Panc1 (cell line): ENCODE measurements at regions not wholly inside any gene's neighbourhood (a gene's known extent, or its start where the extent isn't known, plus 50 kb on each side); places are given as distances from the start of the nearest gene placed in this dataset.

ENCODE experiments used
- ATAC-seq: fragments of 200-7000 bp; cut with Tn5 transposase; 2 replicates; pipeline ENCODE4 v1.9.1; 2020; ENCODE audit warnings: mild to moderate bottlenecking, moderate library complexity
- BruUV-seq: library from RNA; stranded (reverse); fragments of 400-500 nt; replicated peaks from 2 replicates; lab custom pipeline; 2021; lab: Mats Ljungman, UMichigan
- CTCF ChIA-PET: fragments of 300-600 bp; sonication (Branson Sonifier 250); formaldehyde crosslinking; loops from one replicate; lab custom pipeline; 2022; ENCODE audit warnings: antibody characterized with exemption; lab: Charles Lee
- POLR2A ChIA-PET: fragments of 300-600 bp; sonication (Branson Sonifier 250); formaldehyde crosslinking; loops from one replicate; lab custom pipeline; 2022; ENCODE audit warnings: antibody characterized with exemption; lab: Charles Lee
- DNase-seq: peaks from one replicate; pipeline ENCODE4 v3.0.0-alpha.2; 2010; ENCODE audit warnings: low read depth, low spot score
- H3K27ac ChIP-seq: 2 replicates; pipeline ENCODE4 v1.5.1; 2011; ENCODE audit warnings: mild to moderate bottlenecking, low read length, inconsistent platforms
- H3K27me3 ChIP-seq: fragments of 200-500 bp; sonication (Bioruptor generic); 2 replicates; pipeline ENCODE4 v1.6.0; 2014; ENCODE audit warnings: low read length, inconsistent platforms; ENCODE audit not compliant: control insufficient read depth, insufficient read depth
- H3K36me3 ChIP-seq: fragments of 200-500 bp; sonication (Bioruptor generic); 2 replicates; pipeline ENCODE4 v1.5.1; 2014; ENCODE audit warnings: inconsistent platforms, mild to moderate bottlenecking, low read length, moderate library complexity; ENCODE audit not compliant: control insufficient read depth, insufficient read depth
- H3K4me1 ChIP-seq: 2 replicates; pipeline ENCODE4 v1.5.1; 2011; ENCODE audit warnings: inconsistent platforms, mild to moderate bottlenecking, low read length, moderate library complexity; ENCODE audit not compliant: control insufficient read depth, insufficient read depth
- H3K4me3 ChIP-seq, 2 experiments: 2 replicates each; pipeline ENCODE4 v1.5.1; 2011 to 2012; ENCODE audit warnings: low read depth in 2 of 2, low read length in 2 of 2, mild to moderate bottlenecking in 2 of 2, inconsistent platforms in 1 of 2, moderate library complexity in 1 of 2
- H3K9me3 ChIP-seq: fragments of 200-500 bp; sonication (Bioruptor generic); 2 replicates; pipeline ENCODE4 v1.5.1; 2014; ENCODE audit warnings: low read depth, mild to moderate bottlenecking, inconsistent platforms, low read length, moderate library complexity; ENCODE audit not compliant: control insufficient read depth, insufficient read depth
- POLR2AphosphoS5 ChIP-seq: IDR thresholded peaks from 2 replicates; pipeline ENCODE4 v1.6.1; 2012; ENCODE audit warnings: mild to moderate bottlenecking, low read depth, low read length, moderate library complexity
- SIN3A ChIP-seq: IDR thresholded peaks from 2 replicates; pipeline ENCODE4 v1.6.1; 2012; ENCODE audit warnings: low read depth, mild to moderate bottlenecking, low read length, moderate library complexity, borderline replicate concordance; ENCODE audit not compliant: insufficient read depth
- TCF7L2 ChIP-seq: IDR thresholded peaks from 2 replicates; pipeline ENCODE4 v1.6.1; 2011; ENCODE audit warnings: mild to moderate bottlenecking, low read depth, low read length, inconsistent platforms
- in situ Hi-C: cut with HindIII; loops from 2 replicates; pipeline ENCODE4 v1.10.0; 2016; ENCODE audit warnings: low sequenced_read_pairs, low pct_unique_long_range_greater_than_20kb
- intact Hi-C: fragments of 100-400 bp; cut with micrococcal nuclease; formaldehyde crosslinking; loops from one replicate; pipeline ENCODE4 v1.10.0; 2022; ENCODE audit not compliant: unreplicated experiment
- TF ChIP-seq, protein P1 (sequence below): fragments of 450-650 bp; IDR thresholded peaks from 2 replicates; pipeline ENCODE4 v1.5.1; 2017; ENCODE audit warnings: mild to moderate bottlenecking
- TF ChIP-seq, protein P2 (sequence below), 2 experiments: IDR thresholded peaks; 2 replicates each; pipeline ENCODE4 v1.6.1; 2011 to 2012; ENCODE audit warnings: low read depth in 2 of 2, control low read depth in 1 of 2, low read length in 1 of 2, mild to moderate bottlenecking in 1 of 2, moderate library complexity in 1 of 2; ENCODE audit not compliant: insufficient read depth in 1 of 2

DNA sequence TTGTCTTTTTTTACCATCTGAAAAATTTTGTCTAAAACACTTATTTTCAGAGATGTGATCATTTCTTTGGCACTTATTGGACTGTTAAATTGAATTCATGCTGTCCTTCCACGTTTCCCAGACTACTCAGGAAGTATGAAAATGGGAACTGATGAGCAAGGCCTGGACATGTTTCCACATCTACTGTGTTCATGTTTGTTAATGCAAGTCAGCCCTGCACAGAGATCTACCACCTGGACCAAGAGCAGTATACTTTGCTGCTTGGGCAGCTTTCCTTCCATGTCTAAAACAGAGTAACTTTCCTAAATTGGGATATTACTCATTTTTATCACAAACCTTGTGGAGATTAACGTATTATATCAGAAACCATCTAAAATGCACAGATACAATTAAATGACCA is 687.4 kb downstream of the DIAPH3 start:
- no peak for DNase-seq
- intact Hi-C loops (no loop called here), in situ Hi-C loops (no loop called here)
- Histone ChIP-seq H3K4me3 (no peak overlapping the region), H3K4me1 (no peaks in the 10 kb centered on the region), H3K27me3 (no peaks in the 10 kb centered on the region), H3K9me3 (no peaks in the 10 kb centered on the region), H3K27ac (no peak overlapping the region), H3K36me3 (no peaks in the 10 kb centered on the region)
- no peak for ATAC-seq
- no TSS peak for BruUV-seq
- POLR2A ChIA-PET = no interaction called here
- TF ChIP-seq, protein P1, sequence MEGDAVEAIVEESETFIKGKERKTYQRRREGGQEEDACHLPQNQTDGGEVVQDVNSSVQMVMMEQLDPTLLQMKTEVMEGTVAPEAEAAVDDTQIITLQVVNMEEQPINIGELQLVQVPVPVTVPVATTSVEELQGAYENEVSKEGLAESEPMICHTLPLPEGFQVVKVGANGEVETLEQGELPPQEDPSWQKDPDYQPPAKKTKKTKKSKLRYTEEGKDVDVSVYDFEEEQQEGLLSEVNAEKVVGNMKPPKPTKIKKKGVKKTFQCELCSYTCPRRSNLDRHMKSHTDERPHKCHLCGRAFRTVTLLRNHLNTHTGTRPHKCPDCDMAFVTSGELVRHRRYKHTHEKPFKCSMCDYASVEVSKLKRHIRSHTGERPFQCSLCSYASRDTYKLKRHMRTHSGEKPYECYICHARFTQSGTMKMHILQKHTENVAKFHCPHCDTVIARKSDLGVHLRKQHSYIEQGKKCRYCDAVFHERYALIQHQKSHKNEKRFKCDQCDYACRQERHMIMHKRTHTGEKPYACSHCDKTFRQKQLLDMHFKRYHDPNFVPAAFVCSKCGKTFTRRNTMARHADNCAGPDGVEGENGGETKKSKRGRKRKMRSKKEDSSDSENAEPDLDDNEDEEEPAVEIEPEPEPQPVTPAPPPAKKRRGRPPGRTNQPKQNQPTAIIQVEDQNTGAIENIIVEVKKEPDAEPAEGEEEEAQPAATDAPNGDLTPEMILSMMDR = no peak
- CTCF ChIA-PET = no interaction called here

DNA sequence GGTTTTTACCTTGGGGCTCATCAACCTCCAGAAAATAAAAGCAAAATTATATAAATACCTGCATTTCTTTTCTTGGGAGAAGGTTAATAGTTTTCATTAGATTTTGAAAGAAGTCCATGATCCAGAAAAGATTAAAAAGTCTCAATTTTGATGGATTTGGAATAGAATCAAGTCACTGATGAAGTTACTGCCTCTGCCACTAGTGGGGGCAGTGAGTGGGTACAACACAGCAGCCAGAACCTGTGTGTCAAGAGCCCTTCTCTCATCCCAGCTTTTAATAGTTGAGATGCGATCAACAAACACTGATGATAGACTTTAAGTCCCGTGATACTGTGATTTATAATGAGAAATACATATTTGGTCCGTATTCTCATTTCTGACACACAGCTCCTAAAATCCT is 686.7 kb downstream of the DIAPH3 start:
- TF ChIP-seq, protein P1 = peak; percentile 17; the same call in 1 of the 2 replicates
- TF ChIP-seq SIN3A = no peak
- DNase-seq = no peak
- H3K4me1 ChIP-seq = no peaks in the 10 kb centered on the region
- no peaks in the 10 kb centered on the region for H3K27me3 ChIP-seq
- POLR2A ChIA-PET = no interaction called here
- no peak overlapping the region for H3K27ac ChIP-seq
- H3K9me3 ChIP-seq = no peaks in the 10 kb centered on the region
- ATAC-seq = no peak
- no peak overlapping the region for H3K4me3 ChIP-seq
- CTCF ChIA-PET = no interaction called here
- intact Hi-C loops = no loop called here
- H3K36me3 ChIP-seq = no peaks in the 10 kb centered on the region
- in situ Hi-C loops = no loop called here
- no TSS peak for BruUV-seq

DNA sequence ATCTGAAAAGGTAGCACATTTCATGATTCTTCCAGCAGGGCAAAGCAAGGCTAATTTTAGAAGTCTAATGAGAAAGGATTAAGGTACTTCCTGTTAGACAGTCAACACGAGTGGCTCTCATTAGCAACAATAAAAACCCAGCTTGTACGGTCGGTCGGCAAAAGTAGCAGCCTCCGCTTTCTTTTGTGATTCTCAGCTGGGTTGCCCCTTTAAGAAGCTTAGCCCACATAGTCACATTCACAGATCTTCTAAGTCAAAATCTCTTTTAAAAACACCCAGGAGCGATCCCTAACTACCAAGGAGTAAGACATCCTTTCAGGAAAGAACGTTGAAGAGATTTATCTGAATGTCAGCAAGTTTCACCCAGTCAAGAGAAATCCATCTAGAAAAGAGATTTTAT is 684.8 kb downstream of the DIAPH3 start:
- DNase-seq (no peak), ATAC-seq (no peak)
- H3K4me1 ChIP-seq = no peaks in the 10 kb centered on the region
- no peaks in the 10 kb centered on the region for H3K9me3 ChIP-seq
- intact Hi-C loops = no loop called here
- no peaks in the 10 kb centered on the region for H3K36me3 ChIP-seq
- POLR2A ChIA-PET = no interaction called here
- no peaks in the 10 kb centered on the region for H3K27me3 ChIP-seq
- in situ Hi-C loops = no loop called here
- TF ChIP-seq, protein P1 = no peak
- TF ChIP-seq TCF7L2 = no peak
- TF ChIP-seq, protein P2, sequence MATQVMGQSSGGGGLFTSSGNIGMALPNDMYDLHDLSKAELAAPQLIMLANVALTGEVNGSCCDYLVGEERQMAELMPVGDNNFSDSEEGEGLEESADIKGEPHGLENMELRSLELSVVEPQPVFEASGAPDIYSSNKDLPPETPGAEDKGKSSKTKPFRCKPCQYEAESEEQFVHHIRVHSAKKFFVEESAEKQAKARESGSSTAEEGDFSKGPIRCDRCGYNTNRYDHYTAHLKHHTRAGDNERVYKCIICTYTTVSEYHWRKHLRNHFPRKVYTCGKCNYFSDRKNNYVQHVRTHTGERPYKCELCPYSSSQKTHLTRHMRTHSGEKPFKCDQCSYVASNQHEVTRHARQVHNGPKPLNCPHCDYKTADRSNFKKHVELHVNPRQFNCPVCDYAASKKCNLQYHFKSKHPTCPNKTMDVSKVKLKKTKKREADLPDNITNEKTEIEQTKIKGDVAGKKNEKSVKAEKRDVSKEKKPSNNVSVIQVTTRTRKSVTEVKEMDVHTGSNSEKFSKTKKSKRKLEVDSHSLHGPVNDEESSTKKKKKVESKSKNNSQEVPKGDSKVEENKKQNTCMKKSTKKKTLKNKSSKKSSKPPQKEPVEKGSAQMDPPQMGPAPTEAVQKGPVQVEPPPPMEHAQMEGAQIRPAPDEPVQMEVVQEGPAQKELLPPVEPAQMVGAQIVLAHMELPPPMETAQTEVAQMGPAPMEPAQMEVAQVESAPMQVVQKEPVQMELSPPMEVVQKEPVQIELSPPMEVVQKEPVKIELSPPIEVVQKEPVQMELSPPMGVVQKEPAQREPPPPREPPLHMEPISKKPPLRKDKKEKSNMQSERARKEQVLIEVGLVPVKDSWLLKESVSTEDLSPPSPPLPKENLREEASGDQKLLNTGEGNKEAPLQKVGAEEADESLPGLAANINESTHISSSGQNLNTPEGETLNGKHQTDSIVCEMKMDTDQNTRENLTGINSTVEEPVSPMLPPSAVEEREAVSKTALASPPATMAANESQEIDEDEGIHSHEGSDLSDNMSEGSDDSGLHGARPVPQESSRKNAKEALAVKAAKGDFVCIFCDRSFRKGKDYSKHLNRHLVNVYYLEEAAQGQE (IDR thresholded peaks at IDR 0.05; ENCODE audit: insufficient read depth in 1 of 2, low read depth in 2 of 2, low read length in 1 of 2) = no peak
- TF ChIP-seq POLR2AphosphoS5 = no peak
- no peak for TF ChIP-seq SIN3A
- no TSS peak for BruUV-seq
- no peak overlapping the region for H3K27ac ChIP-seq
- no peak overlapping the region for H3K4me3 ChIP-seq
- CTCF ChIA-PET = no interaction called here
